Uterus (tissue), 2 donors: ENCODE measurements at regions not wholly inside any gene's neighbourhood (a gene's known extent, or its start where the extent isn't known, plus 50 kb on each side); places are given as distances from the start of the nearest gene placed in this dataset.

ENCODE experiments used
- CTCF ChIP-seq, 4 experiments: fragments of 200-600 bp in 2 of 4; fragments of 450-650 bp in 2 of 4; sonication (generic) in 2 of 4; IDR thresholded peaks; one replicate each; pipeline ENCODE4 v1.5.1; 2016 to 2019; ENCODE audit warnings: antibody characterized with exemption in 4 of 4, mild to moderate bottlenecking in 2 of 4, moderate library complexity in 1 of 4
- POLR2A ChIP-seq, 2 donors: fragments of 450-650 bp; IDR thresholded peaks; one replicate each; pipeline ENCODE4 v1.6.1; 2016; ENCODE audit warnings: antibody characterized with exemption in 2 of 2, mild to moderate bottlenecking in 1 of 2, moderate library complexity in 1 of 2

- no peak for TF ChIP-seq CTCF (IDR thresholded peaks at IDR 0.05)
- TF ChIP-seq POLR2A (IDR thresholded peaks at IDR 0.05), result no peak
Observed at GRCh38 chr12:92290350-92290695, 144.7 kb upstream of the BTG1 start.
